T-helper 17 cell (primary cell): ENCODE measurements at regions not wholly inside any gene's neighbourhood (a gene's known extent, or its start where the extent isn't known, plus 50 kb on each side); places are given as distances from the start of the nearest gene placed in this dataset.
A peak's percentile ranks its signal among the peaks of the same experiment; 100 is the strongest.
"Not testable (repeated sequence)": the region's sequence is repeated elsewhere in the genome, so short reads cannot be mapped to it uniquely, and the experiment has no call there.

Source experiments
- ATAC-seq: fragments of 150-1000 bp; cut with Tn5 transposase; 2 replicates; pipeline ENCODE4 v1.10.0; 2021; ENCODE audit warnings: mild to moderate bottlenecking, moderate library complexity
- DNase-seq, 3 donors: peaks; one replicate each; pipeline versions ENCODE4 v3.0.0 to v3.0.0-alpha.2; 2020 to 2021
- H3K9me3 ChIP-seq: one replicate; pipeline ENCODE4 v1.7.0; 2013; ENCODE audit warnings: low read length, mild to moderate bottlenecking; ENCODE audit not compliant: control insufficient read depth, poor library complexity, severe bottlenecking
- H3K27ac Mint-ChIP-seq: one replicate; pipeline ENCODE4 v1.8.0; 2022; ENCODE audit warnings: mild to moderate bottlenecking, moderate library complexity, mixed read lengths
- H3K27me3 Mint-ChIP-seq: one replicate; pipeline ENCODE4 v1.8.0; 2022; ENCODE audit warnings: mixed read lengths
- H3K36me3 Mint-ChIP-seq: one replicate; pipeline ENCODE4 v1.8.0; 2022; ENCODE audit warnings: low read depth, mixed read lengths
- H3K4me1 Mint-ChIP-seq: one replicate; pipeline ENCODE4 v1.8.0; 2022; ENCODE audit warnings: mild to moderate bottlenecking, mixed read lengths
- H3K4me3 Mint-ChIP-seq: one replicate; pipeline ENCODE4 v1.8.0; 2022; ENCODE audit warnings: mild to moderate bottlenecking, moderate library complexity, mixed read lengths

DNA sequence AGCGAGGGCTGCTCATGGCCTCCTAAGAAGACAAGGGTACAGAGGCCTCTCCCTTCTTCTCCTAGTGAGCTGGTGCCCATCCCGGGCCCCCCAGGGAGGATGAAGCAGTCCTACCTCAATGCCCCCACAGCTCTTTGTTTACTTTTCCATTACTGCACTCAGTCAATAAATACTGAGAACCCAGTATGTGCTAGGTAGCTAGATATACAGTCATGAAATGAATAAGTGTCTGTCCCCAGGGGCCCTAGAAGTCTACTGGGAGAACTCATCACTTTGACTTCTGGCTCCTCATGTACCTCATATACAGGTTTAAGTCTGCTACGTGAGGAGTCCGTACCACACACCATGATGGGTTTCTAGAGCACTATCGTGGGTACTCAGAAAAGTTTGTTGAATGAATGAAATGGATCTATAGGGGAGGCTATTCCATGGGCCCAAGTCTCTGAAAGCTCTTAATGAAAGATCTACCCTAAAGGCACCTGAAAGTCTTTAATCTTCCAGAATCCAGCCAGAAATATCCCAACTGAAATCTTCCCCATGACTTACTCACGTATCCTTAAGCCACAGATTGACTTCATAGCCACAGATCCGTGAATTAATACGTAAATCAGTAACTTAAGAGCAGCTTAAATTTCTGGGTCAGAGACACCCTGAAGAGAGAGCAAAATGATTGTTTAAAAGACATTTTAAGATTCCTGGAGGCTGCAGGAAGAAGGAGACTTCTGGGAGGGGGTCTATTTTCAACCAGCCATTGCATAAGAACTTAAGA, 51.6 kb upstream of the POMP start:
- Mint-ChIP-seq H3K27me3 (no peaks in the 10 kb centered on the region), H3K4me1 (peaks cover 20% of the 10 kb centered on the region), H3K27ac (no peak overlapping the region), H3K36me3 (no peaks in the 10 kb centered on the region), H3K4me3 (no peak overlapping the region)
- H3K9me3 ChIP-seq = no peaks in the 10 kb centered on the region
- DNase-seq (no peak), ATAC-seq (no peak)

DNA sequence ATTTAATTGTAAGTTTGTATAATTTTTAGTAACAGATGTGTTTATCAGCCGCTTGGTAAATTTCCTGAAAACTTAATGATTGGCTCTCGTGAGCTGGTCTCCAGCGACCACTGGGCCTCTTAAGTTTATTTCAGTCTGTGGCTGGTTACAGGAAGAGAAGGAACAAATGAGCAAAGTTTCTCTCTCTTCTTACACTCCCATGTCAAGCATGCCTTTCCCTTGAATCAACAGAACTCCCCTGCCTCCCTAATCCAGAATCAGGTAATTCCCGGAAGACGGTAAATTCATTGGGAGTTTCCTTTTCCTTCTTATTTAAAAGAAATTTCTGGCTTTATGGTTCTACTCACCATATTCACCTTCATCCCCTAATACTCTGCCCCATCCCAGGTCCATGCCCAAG, 52.5 kb upstream of the POMP start:
- Mint-ChIP-seq H3K4me1 (peaks cover 11% of the 10 kb centered on the region), H3K36me3 (no peaks in the 10 kb centered on the region), H3K27me3 (no peaks in the 10 kb centered on the region), H3K4me3 (no peak overlapping the region), H3K27ac (no peak overlapping the region)
- no peak for ATAC-seq
- H3K9me3 ChIP-seq = no peaks in the 10 kb centered on the region
- no peak for DNase-seq

DNA sequence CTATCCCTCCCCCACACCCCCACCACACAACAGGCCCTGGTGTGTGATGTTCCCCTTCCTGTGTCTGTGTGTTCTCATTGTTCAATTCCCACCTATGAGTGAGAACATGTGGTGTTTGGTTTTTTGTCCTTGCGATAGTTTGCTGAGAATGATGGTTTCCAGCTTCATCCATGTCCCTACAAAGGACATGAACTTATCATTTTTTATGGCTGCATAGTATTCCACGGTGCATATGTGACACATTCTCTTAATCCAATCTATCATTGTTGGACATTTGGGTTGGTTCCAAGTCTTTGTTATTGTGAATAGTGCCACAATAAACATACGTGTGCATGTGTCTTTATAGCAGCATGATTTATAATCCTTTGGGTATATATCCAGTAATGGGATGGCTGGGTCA, 53.8 kb upstream of the POMP start:
- not testable (repeated sequence) for ATAC-seq, H3K4me3 Mint-ChIP-seq, H3K9me3 ChIP-seq, H3K4me1 Mint-ChIP-seq, H3K27ac Mint-ChIP-seq, H3K36me3 Mint-ChIP-seq, H3K27me3 Mint-ChIP-seq, DNase-seq

DNA sequence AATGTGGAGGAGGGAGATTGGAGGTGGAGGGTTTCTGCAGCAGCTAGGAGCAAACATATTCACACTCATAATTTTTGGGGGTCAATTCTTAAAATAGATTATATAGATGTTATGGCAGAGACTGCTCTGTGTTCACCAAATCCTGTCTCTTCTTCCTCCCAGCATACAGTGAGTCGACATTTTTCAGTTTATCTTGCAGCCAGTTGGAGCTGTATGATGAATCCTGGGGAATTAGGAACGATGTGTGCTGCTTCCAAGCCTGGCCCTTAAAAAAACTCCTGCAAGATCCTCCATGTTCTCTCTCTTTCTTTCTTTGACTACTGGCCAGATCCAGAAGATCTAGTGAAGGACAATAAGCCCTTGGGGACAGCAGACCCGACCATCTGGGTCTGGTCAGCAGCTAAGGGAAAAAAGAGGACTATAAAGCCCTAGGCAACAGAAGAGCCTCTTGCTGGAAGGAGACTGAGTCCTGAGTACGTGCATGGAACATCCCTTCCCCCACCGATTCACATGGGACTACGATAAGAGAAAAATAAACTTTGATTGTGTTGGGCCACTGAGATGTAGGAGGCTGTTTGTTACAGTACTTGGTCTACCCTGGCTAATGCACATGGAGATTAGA, 55.8 kb upstream of the POMP start:
- no peak for DNase-seq
- Mint-ChIP-seq H3K4me3 (no peak overlapping the region), H3K36me3 (no peaks in the 10 kb centered on the region), H3K4me1 (no peaks in the 10 kb centered on the region), H3K27ac (no peak overlapping the region), H3K27me3 (peaks cover 4% of the 10 kb centered on the region)
- ATAC-seq = no peak
- no peaks in the 10 kb centered on the region for H3K9me3 ChIP-seq

DNA sequence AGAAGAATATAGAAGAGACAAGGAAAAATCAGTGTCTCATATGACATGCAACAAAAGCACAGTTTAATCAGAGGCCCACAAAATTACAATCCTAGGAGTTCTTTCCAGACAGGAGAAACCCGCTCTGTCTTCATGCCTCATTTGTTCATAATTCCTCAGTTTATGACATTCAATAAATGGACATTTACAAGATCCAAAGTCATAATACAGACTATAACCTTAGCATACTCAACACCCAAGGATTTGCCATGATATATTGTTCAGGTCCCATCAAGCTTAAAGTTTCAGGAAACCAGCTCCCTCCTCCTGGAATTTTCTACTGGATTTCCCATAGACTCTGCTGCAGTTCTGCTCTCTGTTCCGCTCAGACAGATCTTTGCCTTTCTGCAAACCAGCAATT, 56.4 kb upstream of the POMP start:
- Mint-ChIP-seq H3K27me3 (peaks cover 4% of the 10 kb centered on the region), H3K4me3 (no peak overlapping the region), H3K27ac (no peak overlapping the region), H3K4me1 (no peaks in the 10 kb centered on the region), H3K36me3 (no peaks in the 10 kb centered on the region)
- no peak for ATAC-seq
- no peak for DNase-seq
- H3K9me3 ChIP-seq = no peaks in the 10 kb centered on the region

DNA sequence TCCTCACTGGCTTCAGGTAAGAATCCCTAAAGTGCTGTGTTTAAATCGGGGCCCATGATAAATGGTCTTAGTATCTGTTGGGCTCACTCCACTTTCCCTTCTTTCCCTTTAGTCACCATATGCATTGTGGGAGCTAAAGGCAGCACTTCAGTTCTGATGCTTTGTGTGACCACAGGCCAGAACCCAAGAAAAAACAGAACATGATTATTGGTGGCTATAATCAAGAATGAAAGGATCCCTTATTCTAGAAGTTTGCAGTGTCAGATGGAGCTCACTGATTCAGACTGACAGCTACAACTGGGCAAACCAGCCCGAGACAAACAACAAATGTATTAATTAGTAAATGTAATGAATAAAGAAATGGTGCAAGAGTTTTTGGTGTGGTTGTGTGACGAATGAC, 57.3 kb upstream of the POMP start:
- H3K4me1 Mint-ChIP-seq = no peaks in the 10 kb centered on the region

DNA sequence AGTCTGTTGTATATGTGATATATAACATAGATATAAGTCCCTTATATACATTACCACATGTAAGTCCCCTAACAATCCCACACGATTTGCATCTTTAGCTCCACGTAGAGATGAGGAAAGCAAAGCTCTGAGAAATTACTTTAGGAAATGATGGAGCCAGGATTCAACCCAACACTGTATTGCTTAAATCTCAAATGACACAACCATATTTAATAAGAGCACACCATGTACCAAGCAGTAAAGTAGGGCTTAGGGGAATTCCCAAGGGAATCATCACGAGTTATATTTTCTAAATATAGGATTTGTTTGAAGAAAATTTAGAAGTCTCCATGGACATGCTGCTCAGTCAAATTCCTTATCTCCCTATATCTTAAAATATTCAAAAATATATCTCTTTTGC, 61.3 kb upstream of the POMP start:
- no peaks in the 10 kb centered on the region for H3K36me3 Mint-ChIP-seq

More for the DNA sequence above, 57.3 kb upstream of the POMP start:
- Mint-ChIP-seq H3K27me3 (peaks cover 6% of the 10 kb centered on the region), H3K36me3 (no peaks in the 10 kb centered on the region), H3K4me3 (no peak overlapping the region), H3K27ac (no peak overlapping the region)
- ATAC-seq = no peak
- no peak for DNase-seq
- no peaks in the 10 kb centered on the region for H3K9me3 ChIP-seq

DNA sequence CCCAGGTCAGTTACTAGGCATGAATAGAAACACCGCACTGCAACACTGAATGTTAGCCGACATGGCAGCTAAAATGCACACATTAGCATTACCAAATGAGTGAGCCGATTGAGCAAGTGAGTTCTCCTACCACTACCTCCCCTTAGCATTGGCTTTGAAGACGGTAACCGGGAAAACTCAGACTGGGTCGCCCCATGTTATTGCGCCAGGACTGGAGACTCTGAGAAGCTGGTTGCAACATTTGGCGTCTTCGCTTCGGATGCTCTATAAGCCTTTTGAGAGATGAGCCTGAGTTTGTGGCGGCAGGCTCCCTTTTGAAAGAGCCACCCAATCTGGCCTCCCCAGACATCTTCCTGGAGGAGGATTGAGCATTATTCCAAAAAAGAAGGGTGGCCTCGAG, 68.5 kb upstream of the POMP start:
- Mint-ChIP-seq H3K36me3 (peaks cover 5% of the 10 kb centered on the region), H3K4me3 (no peak overlapping the region), H3K4me1 (peaks cover 16% of the 10 kb centered on the region), H3K27ac (no peak overlapping the region), H3K27me3 (peaks cover 39% of the 10 kb centered on the region)
- no peaks in the 10 kb centered on the region for H3K9me3 ChIP-seq
- no peak for ATAC-seq
- no peak for DNase-seq

More for the DNA sequence above, 61.3 kb upstream of the POMP start:
- H3K9me3 ChIP-seq = no peaks in the 10 kb centered on the region
- no peak overlapping the region for H3K4me3 Mint-ChIP-seq
- peaks cover 34% of the 10 kb centered on the region for H3K27me3 Mint-ChIP-seq
- H3K27ac Mint-ChIP-seq = no peak overlapping the region
- ATAC-seq = no peak
- peaks cover 6% of the 10 kb centered on the region for H3K4me1 Mint-ChIP-seq
- no peak for DNase-seq

DNA sequence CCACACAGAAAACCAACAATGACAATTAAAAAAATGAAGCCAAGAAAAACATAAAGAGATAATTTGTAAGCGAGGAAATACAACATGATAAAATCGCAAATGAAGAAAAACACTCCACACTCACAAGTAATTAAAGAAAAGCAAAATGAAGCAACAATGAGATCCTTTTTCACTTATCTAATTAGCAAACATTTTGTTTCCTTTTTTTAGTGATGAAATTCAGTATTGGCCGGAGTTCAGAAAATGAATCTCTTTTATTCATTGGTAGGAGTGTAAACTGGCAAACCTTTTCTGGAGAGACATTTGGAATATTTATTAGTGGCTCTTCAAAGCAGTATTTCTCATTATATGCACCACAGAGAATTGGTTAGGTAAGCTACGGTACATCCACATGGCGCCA, 70.6 kb upstream of the POMP start:
- no peak for ATAC-seq
- no peaks in the 10 kb centered on the region for H3K9me3 ChIP-seq
- H3K36me3 Mint-ChIP-seq = peaks cover 5% of the 10 kb centered on the region
- H3K4me1 Mint-ChIP-seq = peaks cover 15% of the 10 kb centered on the region
- H3K27me3 Mint-ChIP-seq = peaks cover 34% of the 10 kb centered on the region
- no peak for DNase-seq
- no peak overlapping the region for H3K27ac Mint-ChIP-seq
- no peak overlapping the region for H3K4me3 Mint-ChIP-seq

DNA sequence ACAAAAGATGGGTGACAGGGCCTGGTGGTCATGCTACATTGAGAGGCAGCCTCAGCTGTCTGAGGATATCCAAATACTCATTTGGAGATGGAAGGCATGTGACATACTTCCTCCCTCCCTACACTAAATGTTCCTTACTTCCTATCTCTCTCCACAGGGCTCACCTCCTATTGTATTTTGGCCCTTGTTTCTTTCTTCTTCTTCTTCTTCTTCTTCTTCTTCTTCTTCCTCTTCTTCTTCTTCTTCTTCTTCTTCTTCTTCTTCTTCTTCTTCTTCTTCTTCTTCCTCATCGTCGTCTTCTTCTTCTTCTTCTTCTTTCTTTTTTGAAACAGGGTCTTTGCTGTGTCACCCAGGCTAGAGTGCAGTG, 71.8 kb upstream of the POMP start:
- H3K4me1 Mint-ChIP-seq = peaks cover 15% of the 10 kb centered on the region
- H3K27me3 Mint-ChIP-seq = peaks cover 32% of the 10 kb centered on the region
- no peaks in the 10 kb centered on the region for H3K9me3 ChIP-seq
- peaks cover under 1% of the 10 kb centered on the region for H3K36me3 Mint-ChIP-seq
- DNase-seq (no peak), ATAC-seq (no peak)
- H3K27ac Mint-ChIP-seq = no peak overlapping the region
- no peak overlapping the region for H3K4me3 Mint-ChIP-seq

DNA sequence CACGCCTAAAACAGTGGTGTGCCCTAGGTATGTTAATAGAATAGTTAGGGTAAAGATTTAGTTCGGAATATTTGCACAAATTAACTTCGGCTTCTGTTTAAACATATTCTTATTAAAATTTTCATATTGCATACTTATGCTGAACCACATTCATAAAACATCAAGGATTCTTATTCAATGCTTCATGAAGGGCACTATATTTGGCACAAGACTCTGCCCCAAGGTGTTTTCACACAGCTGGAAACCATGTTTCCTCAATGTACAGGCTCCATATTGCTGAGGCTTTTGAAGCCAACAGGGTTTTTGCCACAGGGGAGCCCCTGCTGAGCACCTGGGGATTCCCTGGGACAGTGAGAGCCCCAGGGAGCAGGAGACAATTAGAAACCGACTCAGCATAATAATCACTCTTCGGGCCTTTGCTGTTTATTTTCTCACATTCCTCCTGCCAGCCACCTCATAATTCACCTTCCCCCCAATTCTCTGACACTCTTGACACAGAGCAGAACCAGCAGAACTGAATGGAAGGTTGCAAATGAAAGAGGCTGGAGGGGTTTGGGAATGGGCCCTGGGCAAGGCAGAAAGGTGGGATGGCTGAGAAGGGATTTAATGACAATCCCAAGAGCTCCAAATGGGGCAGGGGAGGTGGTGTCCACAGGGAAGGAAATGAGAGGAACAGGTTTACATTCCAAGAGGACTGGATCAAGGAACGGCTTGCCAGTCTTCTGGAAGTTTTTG, 72.3 kb upstream of the POMP start:
- Mint-ChIP-seq H3K27me3 (peaks cover 29% of the 10 kb centered on the region), H3K36me3 (no peaks in the 10 kb centered on the region), H3K4me3 (no peak overlapping the region), H3K4me1 (peaks cover 15% of the 10 kb centered on the region), H3K27ac (peak overlapping the region; percentile 41)
- DNase-seq (no peak), ATAC-seq (no peak)
- H3K9me3 ChIP-seq = no peaks in the 10 kb centered on the region

DNA sequence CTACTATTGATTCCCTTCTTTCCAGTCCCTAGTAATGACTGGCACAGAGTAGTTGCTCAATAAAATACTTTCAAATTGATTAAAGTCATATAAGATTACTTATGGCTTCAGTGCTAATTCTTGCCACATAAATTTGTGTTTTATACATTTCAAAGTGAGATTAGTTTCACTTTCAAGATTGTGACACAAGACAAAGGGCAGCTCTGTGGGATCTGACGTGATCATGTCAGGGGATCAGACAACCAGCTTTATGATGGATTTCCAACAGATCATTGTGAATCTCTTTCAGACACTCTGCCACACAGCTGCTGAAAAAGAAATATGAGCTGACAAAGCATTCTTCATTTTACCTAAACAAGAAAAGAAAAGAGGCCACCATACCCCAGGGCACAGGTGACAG, 73.4 kb upstream of the POMP start:
- DNase-seq (no peak), ATAC-seq (no peak)
- no peaks in the 10 kb centered on the region for H3K9me3 ChIP-seq
- peaks cover 23% of the 10 kb centered on the region for H3K27me3 Mint-ChIP-seq
- H3K4me1 Mint-ChIP-seq = peaks cover 15% of the 10 kb centered on the region
- no peaks in the 10 kb centered on the region for H3K36me3 Mint-ChIP-seq
- H3K27ac Mint-ChIP-seq = peak overlapping the region; percentile 41
- H3K4me3 Mint-ChIP-seq = peak overlapping the region; percentile 57

DNA sequence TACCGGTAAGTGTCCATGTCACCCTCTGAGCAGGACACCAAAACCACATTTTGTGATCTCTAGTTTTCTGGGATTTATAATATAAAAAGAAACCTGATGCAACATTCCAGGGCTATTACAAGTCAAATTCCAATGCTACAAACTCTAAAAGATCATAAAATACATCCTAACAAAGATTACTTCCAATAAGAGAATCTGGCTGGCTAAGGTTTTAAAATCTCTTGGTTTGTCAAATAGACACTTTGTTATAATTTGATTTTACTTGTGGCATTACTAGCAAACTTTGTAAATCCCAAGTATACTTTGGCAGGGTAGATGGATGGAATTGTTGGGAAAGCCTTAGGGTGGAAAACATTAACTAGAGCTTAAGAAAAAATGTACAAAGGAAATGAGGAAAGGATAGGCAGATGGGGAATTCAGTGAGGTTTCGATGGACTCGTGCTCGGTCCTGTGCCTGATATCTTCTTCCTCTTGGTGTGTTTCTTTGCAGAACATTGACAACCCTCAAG, 74.0 kb upstream of the POMP start:
- Mint-ChIP-seq H3K27ac (no peak overlapping the region), H3K4me1 (peaks cover 15% of the 10 kb centered on the region), H3K27me3 (peaks cover 19% of the 10 kb centered on the region), H3K36me3 (no peaks in the 10 kb centered on the region), H3K4me3 (peak overlapping the region; percentile 57)
- ATAC-seq = no peak
- DNase-seq = no peak
- H3K9me3 ChIP-seq = no peaks in the 10 kb centered on the region
